HUDEP-2 (cell line): ENCODE measurements at regions not wholly inside any gene's neighbourhood (a gene's known extent, or its start where the extent isn't known, plus 50 kb on each side); places are given as distances from the start of the nearest gene placed in this dataset.

Experiments used
- DNase-seq, 76 experiments: peaks; one replicate each; lab custom pipeline; 2025; ENCODE audit not compliant: unreplicated experiment in 76 of 76; lab: John Stamatoyannopoulos, UW

DNA sequence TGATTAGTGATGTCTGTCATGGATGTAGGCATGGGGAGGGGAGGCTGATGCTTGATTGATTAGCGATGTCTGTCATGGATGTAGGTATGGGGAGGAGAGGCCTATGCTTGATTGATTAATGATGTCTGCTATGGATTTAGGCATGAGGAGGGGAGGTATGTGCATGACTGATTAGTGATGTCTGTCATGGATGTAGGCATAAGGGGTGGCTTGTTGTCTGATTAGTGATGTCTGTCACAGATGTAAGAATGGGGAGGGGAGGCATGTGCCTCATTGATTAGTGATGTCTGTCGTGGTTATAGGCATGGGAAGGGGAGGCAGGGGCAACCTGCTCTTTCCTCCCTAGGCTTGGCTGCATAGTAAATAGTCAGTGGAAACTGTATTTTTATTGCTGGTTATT, 409.4 kb downstream of the HAPSTR1 start:
- DNase-seq: no peak

DNA sequence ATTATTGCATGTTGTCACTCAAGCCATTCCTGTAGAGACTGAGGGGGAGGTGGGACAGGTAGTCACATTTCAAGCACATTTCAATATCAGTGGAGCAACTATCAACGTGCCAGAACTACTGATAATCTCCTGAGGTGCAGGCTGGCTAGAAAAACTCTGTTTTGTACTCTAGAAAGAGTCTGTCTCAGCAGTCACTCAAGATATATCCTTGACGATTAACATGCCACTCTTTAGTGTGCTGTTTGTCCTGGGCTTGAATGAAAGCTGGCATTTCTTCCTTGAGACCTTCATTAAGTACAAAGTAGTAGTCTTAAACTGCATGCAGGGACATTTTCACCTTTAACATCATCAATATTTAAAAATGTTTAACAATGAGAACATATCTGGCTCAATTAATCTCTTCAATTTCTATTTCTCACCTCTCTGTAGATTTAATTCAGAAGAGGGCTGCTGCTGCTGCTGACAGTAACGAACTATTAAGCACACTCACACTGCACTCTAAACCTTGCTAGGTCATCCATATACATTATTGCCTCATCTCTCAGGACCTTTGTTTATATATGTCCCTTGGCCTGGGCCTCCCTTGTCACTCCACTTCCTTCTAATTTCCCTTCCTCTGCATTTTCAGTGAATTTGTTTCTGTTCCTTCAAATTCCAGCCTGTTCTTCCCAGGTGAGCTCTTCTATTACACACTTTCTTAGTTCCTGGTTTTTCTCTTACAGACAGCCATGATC, 412.0 kb downstream of the HAPSTR1 start:
- DNase-seq: no peak

- DNase-seq: no peak
Observed at GRCh38 chr16:9508328-9508936, 417.0 kb downstream of the HAPSTR1 start.

DNA sequence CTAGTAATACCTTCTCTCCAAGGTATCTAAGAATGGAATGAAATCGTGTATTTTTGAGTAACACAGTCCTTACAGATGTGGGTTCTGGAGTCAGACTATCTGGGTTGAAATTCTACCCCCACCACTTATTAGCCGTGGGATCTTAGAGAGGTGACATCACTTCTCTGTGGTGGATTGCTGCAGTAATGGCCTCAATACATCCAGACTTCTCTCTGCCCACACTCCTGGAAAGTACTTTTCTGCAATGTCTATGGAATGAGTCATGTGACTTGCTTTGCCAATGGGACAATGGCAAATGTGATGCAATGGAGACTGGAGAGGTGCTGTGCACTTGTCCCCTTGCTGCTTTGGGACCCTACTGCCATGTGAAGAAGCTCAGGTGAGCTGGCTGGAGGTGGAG, 418.2 kb downstream of the HAPSTR1 start:
- no peak for DNase-seq

DNA sequence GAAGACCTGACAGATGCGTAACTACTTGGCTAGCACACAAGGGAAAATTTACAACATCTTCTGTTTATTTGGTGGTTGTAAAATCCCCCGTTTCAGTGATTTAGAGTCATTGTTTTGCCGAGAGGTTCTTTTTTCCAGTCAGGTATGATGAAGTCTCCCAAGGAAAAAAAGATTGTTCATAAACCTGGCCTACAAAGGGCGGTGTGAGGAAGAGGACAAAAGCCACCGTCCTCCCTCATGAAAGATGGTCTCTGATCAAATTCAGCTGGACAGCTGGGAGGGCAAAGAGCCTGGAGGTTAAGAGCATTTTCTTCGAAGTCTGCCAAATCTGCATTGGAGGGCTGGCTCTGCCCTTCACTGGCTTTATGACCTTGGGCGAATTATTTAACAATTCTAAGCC, 419.9 kb downstream of the HAPSTR1 start:
- DNase-seq: no peak

DNA sequence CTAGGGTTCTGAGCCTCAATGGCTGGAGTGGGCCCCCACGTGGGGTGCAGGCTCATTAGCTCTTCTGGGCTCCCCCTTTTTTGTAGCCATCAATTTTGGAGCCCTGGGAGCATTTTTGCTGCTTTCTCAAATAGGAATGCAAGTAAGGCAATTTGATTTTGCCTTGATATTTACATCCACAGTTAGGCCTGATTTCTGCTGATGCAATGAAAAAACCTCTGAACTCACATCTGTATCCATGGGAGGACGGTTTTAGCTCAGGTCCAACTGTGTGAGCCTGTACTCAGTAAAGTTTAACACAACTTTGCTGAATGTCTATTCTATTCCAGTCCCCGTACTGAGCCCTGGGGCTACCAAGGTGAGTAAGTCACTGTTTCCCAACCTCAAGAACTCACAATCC, 425.0 kb downstream of the HAPSTR1 start:
- DNase-seq: no peak

GRCh38 chr16:9518051-9518450, 426.6 kb downstream of the HAPSTR1 start:
- DNase-seq: no peak

GRCh38 chr16:9518581-9518980, 427.1 kb downstream of the HAPSTR1 start:
- no peak for DNase-seq

- no peak for DNase-seq
Observed at GRCh38 chr16:9521749-9522370, 430.4 kb downstream of the HAPSTR1 start.

DNA sequence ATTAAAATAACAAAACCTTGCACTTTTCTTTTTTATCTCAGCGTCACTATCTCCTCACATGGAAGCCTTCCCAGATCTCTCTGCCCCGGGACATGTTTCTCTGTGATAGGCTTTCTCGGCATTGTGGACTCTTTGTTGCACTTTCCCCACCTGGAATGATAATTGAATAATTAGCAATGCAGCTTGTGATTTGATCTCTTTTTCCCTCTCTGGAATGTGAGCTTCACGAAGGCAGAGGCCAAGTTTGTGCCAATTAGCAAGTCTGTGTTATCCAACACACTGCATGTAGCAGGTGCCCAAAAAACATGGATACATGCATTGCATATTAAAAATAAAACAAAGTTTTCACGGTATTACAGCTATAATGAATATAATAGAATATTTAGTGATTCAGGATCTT, 431.2 kb downstream of the HAPSTR1 start:
- no peak for DNase-seq

DNA sequence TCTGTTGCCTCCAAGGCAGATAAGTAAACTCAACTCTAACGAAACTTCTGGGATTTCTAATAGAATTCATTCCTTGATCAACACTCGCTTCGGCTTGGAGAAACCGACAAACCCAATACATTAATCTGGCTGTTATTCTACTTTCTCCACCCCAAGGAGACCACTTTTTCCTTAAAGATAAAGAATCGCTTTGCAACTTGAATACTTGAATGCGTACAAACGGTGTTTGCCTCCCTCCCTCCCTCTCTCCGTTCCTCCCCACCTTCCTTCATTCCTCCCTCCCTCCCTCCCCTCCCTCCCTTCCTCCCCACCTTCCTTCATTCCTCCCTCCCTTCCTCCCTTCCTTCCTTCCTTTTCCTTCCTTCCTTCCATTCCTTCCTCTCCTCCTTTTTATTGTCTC, 432.6 kb downstream of the HAPSTR1 start:
- DNase-seq: no peak

DNA sequence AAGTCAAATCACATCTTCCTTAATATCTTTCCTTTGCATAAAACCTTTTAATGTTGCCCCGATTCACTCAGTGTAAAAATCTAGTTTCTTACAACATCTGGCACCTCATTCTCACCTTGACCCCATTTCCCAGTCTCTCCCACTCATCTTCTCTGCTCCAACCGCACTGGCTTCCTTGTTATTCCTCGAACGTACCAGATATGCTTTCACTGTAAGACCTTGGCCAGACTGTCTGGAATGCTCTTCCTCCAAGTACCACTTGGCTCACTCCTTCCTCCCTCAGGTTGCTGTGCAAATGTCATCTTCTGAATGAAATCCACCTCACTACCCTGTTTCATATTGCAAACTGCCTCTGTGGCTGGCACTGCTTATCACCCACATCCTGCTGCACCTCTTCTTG, 433.6 kb downstream of the HAPSTR1 start:
- no peak for DNase-seq

- no peak for DNase-seq
Observed at GRCh38 chr16:9526791-9527190, 435.3 kb downstream of the HAPSTR1 start.

GRCh38 chr16:9527976-9528375, 436.5 kb downstream of the HAPSTR1 start:
- DNase-seq: no peak

GRCh38 chr16:9528511-9529079, 437.2 kb downstream of the HAPSTR1 start:
- no peak for DNase-seq

DNA sequence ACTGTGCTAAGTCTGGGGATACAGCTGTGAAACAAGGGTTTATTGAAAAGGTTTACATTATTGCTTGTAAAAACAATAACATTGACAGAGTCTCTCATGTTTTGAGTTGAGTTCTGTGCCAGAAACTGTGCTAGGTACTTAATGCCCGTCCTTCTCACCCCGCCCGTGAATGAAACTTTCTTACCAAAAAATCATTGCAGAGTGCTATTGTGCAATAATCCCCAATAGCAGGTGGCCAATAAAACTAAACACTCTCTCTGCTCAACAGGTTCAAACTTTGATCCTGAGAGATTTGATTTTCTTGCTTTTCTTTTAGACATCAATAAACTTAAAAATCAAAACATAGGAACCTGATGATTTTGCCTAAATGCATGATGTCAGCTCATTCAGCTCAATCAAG, 441.6 kb downstream of the HAPSTR1 start:
- no peak for DNase-seq

- DNase-seq: no peak
Observed at GRCh38 chr16:9534759-9535158, 443.3 kb downstream of the HAPSTR1 start.

DNA sequence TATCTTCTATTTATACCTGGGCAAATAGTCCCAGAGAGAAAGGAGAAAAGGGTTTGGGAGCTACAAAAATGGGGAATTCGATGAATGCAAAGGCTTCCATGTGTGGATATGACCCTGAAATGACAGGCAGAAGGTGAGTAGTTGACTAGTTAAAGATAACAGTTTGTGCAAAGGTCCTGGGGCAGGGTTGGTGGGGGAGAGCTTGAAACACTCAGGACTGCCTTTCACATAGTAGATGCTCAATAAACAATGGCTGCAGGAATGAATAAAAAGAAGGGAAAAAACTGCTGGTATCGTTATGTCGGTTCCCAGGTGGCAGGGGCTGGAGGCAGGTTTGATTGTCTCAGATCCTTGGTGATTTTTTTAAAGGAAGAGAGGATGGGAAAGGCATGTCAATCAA, 445.5 kb downstream of the HAPSTR1 start:
- DNase-seq: no peak

GRCh38 chr16:9539346-9539745, 447.9 kb downstream of the HAPSTR1 start:
- DNase-seq: no peak

GRCh38 chr16:9541723-9542122, 450.3 kb downstream of the HAPSTR1 start:
- DNase-seq: no peak

GRCh38 chr16:9542165-9542755, 450.8 kb downstream of the HAPSTR1 start:
- DNase-seq: no peak
